Mucosa of descending colon (tissue), 3 donors: ENCODE measurements at regions not wholly inside any gene's neighbourhood (a gene's known extent, or its start where the extent isn't known, plus 50 kb on each side); places are given as distances from the start of the nearest gene placed in this dataset.

Source experiments
- ATAC-seq: fragments of 200-7000 bp; cut with Tn5 transposase; one replicate; pipeline ENCODE4 v1.9.1; 2020; ENCODE audit warnings: mild to moderate bottlenecking, moderate library complexity
- DNase-seq, 3 donors: peaks; one replicate each; pipeline ENCODE4 v3.0.0-alpha.2; 2020
- H3K36me3 ChIP-seq: fragments of 200-600 bp; one replicate; pipeline ENCODE4 v1.8.0; 2021; ENCODE audit warnings: low read depth, mild to moderate bottlenecking
- H3K4me1 ChIP-seq: fragments of 200-600 bp; one replicate; pipeline ENCODE4 v1.8.0; 2021; ENCODE audit warnings: low read depth, mild to moderate bottlenecking
- H3K4me3 ChIP-seq: fragments of 200-600 bp; one replicate; pipeline ENCODE4 v1.8.0; 2021; ENCODE audit warnings: mild to moderate bottlenecking
- H3K9me3 ChIP-seq: fragments of 200-600 bp; one replicate; pipeline ENCODE4 v1.8.0; 2021; ENCODE audit warnings: mild to moderate bottlenecking
- CTCF ChIP-seq: fragments of 200-600 bp; IDR thresholded peaks from one replicate; pipeline ENCODE4 v1.8.0; 2022; ENCODE audit warnings: antibody characterized with exemption, mild to moderate bottlenecking
- intact Hi-C, 2 donors: fragments of 100-400 bp; cut with DNase I in 1 of 2; cut with micrococcal nuclease in 1 of 2; formaldehyde crosslinking; loops; one replicate each; pipeline versions ENCODE4 v1.11.0 to v1.11.1; 2022; cut with DNase I, micrococcal nuclease
- donor health status: DM: no; HTN: no; CAD: no; lungs with moderate emphysema.
- donor health status: DM: no; HTN: no; CAD: no.
- donor health status: DM: no; HTN: yes; CAD: no.

GRCh38 chr2:15773204-15773603 lies 167.1 kb upstream of the MYCN start:
- TF ChIP-seq CTCF, result no peak
- Histone ChIP-seq H3K36me3 (no peaks in the 10 kb centered on the region), H3K9me3 (no peaks in the 10 kb centered on the region), H3K4me1 (no peaks in the 10 kb centered on the region), H3K4me3 (no peak overlapping the region)
- intact Hi-C loops, result no loop called here
- ATAC-seq (no peak), DNase-seq (no peak)

GRCh38 chr2:15773846-15774245 lies 166.5 kb upstream of the MYCN start:
- ATAC-seq, result no peak
- no peaks in the 10 kb centered on the region for H3K4me1 ChIP-seq
- TF ChIP-seq CTCF, result no peak
- DNase-seq, result no peak
- intact Hi-C loops, result no loop called here
- H3K9me3 ChIP-seq, result no peaks in the 10 kb centered on the region
- no peak overlapping the region for H3K4me3 ChIP-seq
- no peaks in the 10 kb centered on the region for H3K36me3 ChIP-seq

- DNase-seq (no peak), ATAC-seq (no peak)
- no peak overlapping the region for H3K4me3 ChIP-seq
- no peaks in the 10 kb centered on the region for H3K4me1 ChIP-seq
- no peaks in the 10 kb centered on the region for H3K9me3 ChIP-seq
- intact Hi-C loops, result no loop called here
- TF ChIP-seq CTCF, result no peak
- no peaks in the 10 kb centered on the region for H3K36me3 ChIP-seq
Observed at GRCh38 chr2:15775753-15776628, 164.4 kb upstream of the MYCN start.

GRCh38 chr2:15776629-15776919 lies 163.8 kb upstream of the MYCN start:
- Histone ChIP-seq H3K4me1 (no peaks in the 10 kb centered on the region), H3K9me3 (no peaks in the 10 kb centered on the region), H3K4me3 (no peak overlapping the region), H3K36me3 (no peaks in the 10 kb centered on the region)
- TF ChIP-seq CTCF, result no peak
- DNase-seq (no peak), ATAC-seq (no peak)
- intact Hi-C loops, result no loop called here

GRCh38 chr2:15776992-15777702 lies 163.2 kb upstream of the MYCN start:
- Histone ChIP-seq H3K4me1 (no peaks in the 10 kb centered on the region), H3K36me3 (no peaks in the 10 kb centered on the region), H3K9me3 (no peaks in the 10 kb centered on the region), H3K4me3 (no peak overlapping the region)
- intact Hi-C loops, result no loop called here
- ATAC-seq, result no peak
- TF ChIP-seq CTCF, result no peak
- no peak for DNase-seq
